ENCODE measurements at regions not wholly inside any gene's neighbourhood (a gene's known extent, or its start where the extent isn't known, plus 50 kb on each side); places are given as distances from the start of the nearest gene placed in this dataset.

- intact Hi-C loops (cut with DNase I): no loop called here
- no peak for DNase-seq (ENCODE audit: extremely low spot score in 2 of 2)
Observed at GRCh38 chr6:45818655-45819054, 197.0 kb downstream of the CLIC5 start.

GRCh38 chr6:45816674-45817297, 198.9 kb downstream of the CLIC5 start:
- no peaks in the 10 kb centered on the region for H3K27me3 ChIP-seq
- TF ChIP-seq POLR2AphosphoS5 (IDR thresholded peaks at IDR 0.05; ENCODE audit: insufficient read depth in 1 of 2, low read depth in 1 of 2): no peak
- TF ChIP-seq, protein P1, sequence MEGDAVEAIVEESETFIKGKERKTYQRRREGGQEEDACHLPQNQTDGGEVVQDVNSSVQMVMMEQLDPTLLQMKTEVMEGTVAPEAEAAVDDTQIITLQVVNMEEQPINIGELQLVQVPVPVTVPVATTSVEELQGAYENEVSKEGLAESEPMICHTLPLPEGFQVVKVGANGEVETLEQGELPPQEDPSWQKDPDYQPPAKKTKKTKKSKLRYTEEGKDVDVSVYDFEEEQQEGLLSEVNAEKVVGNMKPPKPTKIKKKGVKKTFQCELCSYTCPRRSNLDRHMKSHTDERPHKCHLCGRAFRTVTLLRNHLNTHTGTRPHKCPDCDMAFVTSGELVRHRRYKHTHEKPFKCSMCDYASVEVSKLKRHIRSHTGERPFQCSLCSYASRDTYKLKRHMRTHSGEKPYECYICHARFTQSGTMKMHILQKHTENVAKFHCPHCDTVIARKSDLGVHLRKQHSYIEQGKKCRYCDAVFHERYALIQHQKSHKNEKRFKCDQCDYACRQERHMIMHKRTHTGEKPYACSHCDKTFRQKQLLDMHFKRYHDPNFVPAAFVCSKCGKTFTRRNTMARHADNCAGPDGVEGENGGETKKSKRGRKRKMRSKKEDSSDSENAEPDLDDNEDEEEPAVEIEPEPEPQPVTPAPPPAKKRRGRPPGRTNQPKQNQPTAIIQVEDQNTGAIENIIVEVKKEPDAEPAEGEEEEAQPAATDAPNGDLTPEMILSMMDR (IDR thresholded peaks at IDR 0.05): no peak
- TF ChIP-seq POLR2A (IDR thresholded peaks at IDR 0.05): no peak
- no peak for DNase-seq (ENCODE audit: extremely low spot score in 2 of 2)

More at GRCh38 chr6:45818655-45819054, 197.0 kb downstream of the CLIC5 start:
- no peak overlapping the region for H3K4me3 ChIP-seq
- no peaks in the 10 kb centered on the region for H3K36me3 ChIP-seq
- no peaks in the 10 kb centered on the region for H3K27me3 ChIP-seq
- TF ChIP-seq POLR2A (IDR thresholded peaks at IDR 0.05) (no peak), POLR2AphosphoS5 (IDR thresholded peaks at IDR 0.05; ENCODE audit: insufficient read depth in 1 of 2, low read depth in 1 of 2) (no peak)
- H3K27ac ChIP-seq: no peak overlapping the region
- H3K9me3 ChIP-seq: no peaks in the 10 kb centered on the region
- H3K4me1 ChIP-seq: no peaks in the 10 kb centered on the region

GRCh38 chr6:45815466-45816125, 200.1 kb downstream of the CLIC5 start:
- Histone ChIP-seq H3K27ac (no peak overlapping the region), H3K27me3 (no peaks in the 10 kb centered on the region), H3K9me3 (no peaks in the 10 kb centered on the region), H3K4me1 (no peaks in the 10 kb centered on the region), H3K36me3 (no peaks in the 10 kb centered on the region), H3K4me3 (no peak overlapping the region)
- DNase-seq (ENCODE audit: extremely low spot score in 2 of 2): no peak
- no peak for TF ChIP-seq POLR2AphosphoS5 (IDR thresholded peaks at IDR 0.05; ENCODE audit: insufficient read depth in 1 of 2, low read depth in 1 of 2)
- TF ChIP-seq POLR2A (IDR thresholded peaks at IDR 0.05): no peak
- TF ChIP-seq, protein P1 (IDR thresholded peaks at IDR 0.05): no peak
- intact Hi-C loops (cut with DNase I): no loop called here

More at GRCh38 chr6:45816674-45817297, 198.9 kb downstream of the CLIC5 start:
- no peaks in the 10 kb centered on the region for H3K9me3 ChIP-seq
- H3K36me3 ChIP-seq: no peaks in the 10 kb centered on the region
- intact Hi-C loops (cut with DNase I): no loop called here
- no peak overlapping the region for H3K4me3 ChIP-seq
- no peaks in the 10 kb centered on the region for H3K4me1 ChIP-seq
- H3K27ac ChIP-seq: no peak overlapping the region

DNA sequence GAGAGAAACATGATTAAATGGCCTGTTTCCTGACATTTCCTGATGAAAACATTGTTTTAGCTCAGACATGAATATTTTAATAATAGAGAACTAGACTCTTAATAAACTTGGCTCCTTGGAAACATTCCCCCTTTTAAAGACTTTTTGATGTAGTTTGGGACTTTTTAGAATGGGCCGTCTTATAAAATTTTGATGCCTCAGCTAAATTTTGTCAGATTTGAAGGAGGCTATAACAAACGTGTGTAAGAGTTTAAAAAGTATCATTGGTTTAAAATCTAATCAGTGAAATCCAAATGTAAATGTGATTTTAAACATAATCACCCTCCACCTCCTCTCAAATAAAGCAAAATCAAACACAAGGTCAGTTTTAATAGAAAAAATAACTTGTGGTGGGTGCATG, 200.9 kb downstream of the CLIC5 start:
- Histone ChIP-seq H3K9me3 (no peaks in the 10 kb centered on the region), H3K4me1 (no peaks in the 10 kb centered on the region), H3K27me3 (no peaks in the 10 kb centered on the region), H3K36me3 (no peaks in the 10 kb centered on the region), H3K4me3 (no peak overlapping the region), H3K27ac (no peak overlapping the region)
- intact Hi-C loops (cut with DNase I): no loop called here
- no peak for DNase-seq (ENCODE audit: extremely low spot score in 2 of 2)
- no peak for TF ChIP-seq POLR2AphosphoS5 (IDR thresholded peaks at IDR 0.05; ENCODE audit: insufficient read depth in 1 of 2, low read depth in 1 of 2)
- TF ChIP-seq, protein P1 (IDR thresholded peaks at IDR 0.05): no peak
- TF ChIP-seq POLR2A (IDR thresholded peaks at IDR 0.05): no peak

DNA sequence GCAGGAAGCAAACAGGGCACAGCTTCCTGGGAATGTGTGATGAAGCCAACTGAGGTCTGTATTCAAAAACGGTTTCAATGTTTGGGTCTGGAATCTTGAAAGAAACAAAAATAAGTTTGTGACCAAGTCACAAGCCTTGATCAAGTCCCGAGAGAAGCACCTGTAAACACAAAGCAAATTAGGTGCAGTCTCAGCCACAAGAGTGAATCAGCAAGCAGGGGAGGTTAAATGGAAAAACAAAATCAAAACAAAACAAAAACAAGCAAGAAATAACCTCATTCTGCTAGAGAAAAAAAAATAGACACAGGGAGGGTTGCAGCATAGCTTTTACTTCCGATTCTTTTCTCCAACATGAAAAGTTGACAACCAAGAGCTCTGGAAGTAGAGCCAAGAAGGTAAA, 201.7 kb downstream of the CLIC5 start:
- intact Hi-C loops (cut with DNase I): no loop called here
- DNase-seq (ENCODE audit: extremely low spot score in 2 of 2): no peak
- Histone ChIP-seq H3K4me1 (no peaks in the 10 kb centered on the region), H3K4me3 (no peak overlapping the region), H3K36me3 (no peaks in the 10 kb centered on the region), H3K27me3 (no peaks in the 10 kb centered on the region), H3K27ac (no peak overlapping the region), H3K9me3 (no peaks in the 10 kb centered on the region)
- TF ChIP-seq POLR2A (IDR thresholded peaks at IDR 0.05): no peak
- TF ChIP-seq POLR2AphosphoS5 (IDR thresholded peaks at IDR 0.05; ENCODE audit: insufficient read depth in 1 of 2, low read depth in 1 of 2): no peak
- TF ChIP-seq, protein P1 (IDR thresholded peaks at IDR 0.05): no peak

Measured in vagina (tissue), 2 donors.